Ovary (tissue), 3 donors: ENCODE measurements at regions not wholly inside any gene's neighbourhood (a gene's known extent, or its start where the extent isn't known, plus 50 kb on each side); places are given as distances from the start of the nearest gene placed in this dataset.

Source experiments
- CTCF ChIP-seq, 3 donors: fragments of 450-650 bp in 2 of 3; fragments of 200-600 bp in 1 of 3; IDR thresholded peaks; one replicate each; pipeline versions ENCODE4 v1.5.1 to v1.8.0; 2016 to 2022; ENCODE audit warnings: antibody characterized with exemption in 3 of 3, mild to moderate bottlenecking in 1 of 3
- POLR2A ChIP-seq: fragments of 450-650 bp; IDR thresholded peaks from one replicate; pipeline ENCODE4 v1.6.1; 2017; ENCODE audit warnings: antibody characterized with exemption, mild to moderate bottlenecking, moderate library complexity
- donor health status: DM: no; HTN: no; CAD: no.

GRCh38 chr1:222224156-222224555, 323.7 kb downstream of the HHIPL2 start:
- TF ChIP-seq CTCF (IDR thresholded peaks at IDR 0.05) (no peak), POLR2A (no peak)
